ENCODE measurements at regions not wholly inside any gene's neighbourhood (a gene's known extent, or its start where the extent isn't known, plus 50 kb on each side); places are given as distances from the start of the nearest gene placed in this dataset.

DNA sequence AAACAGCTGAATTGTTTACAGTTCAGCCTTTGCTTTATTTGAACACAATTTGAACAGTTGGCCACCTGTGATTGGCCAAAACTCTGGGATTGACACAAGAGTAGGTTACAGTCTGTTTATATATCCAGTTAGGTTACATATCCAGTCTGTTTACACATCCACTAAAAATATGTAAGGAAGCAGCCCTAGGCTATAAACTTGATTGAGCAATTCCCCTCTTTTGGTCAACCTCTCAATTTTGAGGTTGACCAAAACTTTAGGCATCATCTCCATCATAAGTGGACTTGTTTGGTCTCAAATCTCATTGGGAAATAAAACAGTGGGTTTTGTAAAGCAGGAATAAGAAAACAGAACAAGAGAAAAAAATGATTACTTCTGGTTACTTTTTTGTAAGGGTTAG is 190.8 kb downstream of the SPATA18 start:
- TF ChIP-seq POLR2AphosphoS5 (IDR thresholded peaks at IDR 0.05) (no peak), POLR2A (IDR thresholded peaks at IDR 0.05) (no peak)
- TF ChIP-seq, protein P1, sequence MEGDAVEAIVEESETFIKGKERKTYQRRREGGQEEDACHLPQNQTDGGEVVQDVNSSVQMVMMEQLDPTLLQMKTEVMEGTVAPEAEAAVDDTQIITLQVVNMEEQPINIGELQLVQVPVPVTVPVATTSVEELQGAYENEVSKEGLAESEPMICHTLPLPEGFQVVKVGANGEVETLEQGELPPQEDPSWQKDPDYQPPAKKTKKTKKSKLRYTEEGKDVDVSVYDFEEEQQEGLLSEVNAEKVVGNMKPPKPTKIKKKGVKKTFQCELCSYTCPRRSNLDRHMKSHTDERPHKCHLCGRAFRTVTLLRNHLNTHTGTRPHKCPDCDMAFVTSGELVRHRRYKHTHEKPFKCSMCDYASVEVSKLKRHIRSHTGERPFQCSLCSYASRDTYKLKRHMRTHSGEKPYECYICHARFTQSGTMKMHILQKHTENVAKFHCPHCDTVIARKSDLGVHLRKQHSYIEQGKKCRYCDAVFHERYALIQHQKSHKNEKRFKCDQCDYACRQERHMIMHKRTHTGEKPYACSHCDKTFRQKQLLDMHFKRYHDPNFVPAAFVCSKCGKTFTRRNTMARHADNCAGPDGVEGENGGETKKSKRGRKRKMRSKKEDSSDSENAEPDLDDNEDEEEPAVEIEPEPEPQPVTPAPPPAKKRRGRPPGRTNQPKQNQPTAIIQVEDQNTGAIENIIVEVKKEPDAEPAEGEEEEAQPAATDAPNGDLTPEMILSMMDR (IDR thresholded peaks at IDR 0.05): no peak

Data from suprapubic skin (tissue), 4 donors.